SJCRH30 (cell line): ENCODE measurements at regions not wholly inside any gene's neighbourhood (a gene's known extent, or its start where the extent isn't known, plus 50 kb on each side); places are given as distances from the start of the nearest gene placed in this dataset.
"Not testable (repeated sequence)": the region's sequence is repeated elsewhere in the genome, so short reads cannot be mapped to it uniquely, and the experiment has no call there.

Experiments
- DNase-seq, 2 experiments: peaks; one replicate each; pipeline ENCODE4 v3.0.0-alpha.2; 2015 to 2020
- H3K27ac ChIP-seq: fragments of 250-450 bp; sonication (Bioruptor Pico); 2 replicates; pipeline ENCODE4 v1.5.1; 2020; ENCODE audit warnings: mild to moderate bottlenecking, moderate library complexity
- H3K27me3 ChIP-seq: fragments of 250-450 bp; sonication (Bioruptor Pico); 2 replicates; pipeline ENCODE4 v1.5.1; 2020; ENCODE audit warnings: mild to moderate bottlenecking, moderate library complexity
- H3K36me3 ChIP-seq: fragments of 250-450 bp; sonication (Bioruptor Pico); 2 replicates; pipeline ENCODE4 v1.5.1; 2020; ENCODE audit warnings: mild to moderate bottlenecking, moderate library complexity
- H3K4me1 ChIP-seq: fragments of 250-450 bp; sonication (Bioruptor Pico); 2 replicates; pipeline ENCODE4 v1.5.1; 2020; ENCODE audit warnings: mild to moderate bottlenecking, moderate library complexity
- H3K4me3 ChIP-seq: fragments of 250-450 bp; sonication (Bioruptor Pico); 2 replicates; pipeline ENCODE4 v1.5.1; 2020; ENCODE audit warnings: mild to moderate bottlenecking, moderate library complexity
- H3K9me3 ChIP-seq: fragments of 250-450 bp; sonication (Bioruptor Pico); replicated peaks from 2 replicates; pipeline ENCODE4 v1.5.1; 2020; ENCODE audit warnings: mild to moderate bottlenecking, moderate library complexity

- Histone ChIP-seq H3K9me3 (no peaks in the 10 kb centered on the region), H3K27ac (no peak overlapping the region), H3K4me3 (no peak overlapping the region), H3K4me1 (no peaks in the 10 kb centered on the region), H3K27me3 (0 out of 2 replicates have a peak, but pooled peaks cover 7% of the 10 kb centered on the region), H3K36me3 (no peaks in the 10 kb centered on the region)
- DNase-seq = no peak
Observed at GRCh38 chr7:152924238-152924637, 164.7 kb downstream of the ACTR3B start.

GRCh38 chr7:152924826-152925411 lies 165.4 kb downstream of the ACTR3B start:
- H3K36me3 ChIP-seq = no peaks in the 10 kb centered on the region

DNA sequence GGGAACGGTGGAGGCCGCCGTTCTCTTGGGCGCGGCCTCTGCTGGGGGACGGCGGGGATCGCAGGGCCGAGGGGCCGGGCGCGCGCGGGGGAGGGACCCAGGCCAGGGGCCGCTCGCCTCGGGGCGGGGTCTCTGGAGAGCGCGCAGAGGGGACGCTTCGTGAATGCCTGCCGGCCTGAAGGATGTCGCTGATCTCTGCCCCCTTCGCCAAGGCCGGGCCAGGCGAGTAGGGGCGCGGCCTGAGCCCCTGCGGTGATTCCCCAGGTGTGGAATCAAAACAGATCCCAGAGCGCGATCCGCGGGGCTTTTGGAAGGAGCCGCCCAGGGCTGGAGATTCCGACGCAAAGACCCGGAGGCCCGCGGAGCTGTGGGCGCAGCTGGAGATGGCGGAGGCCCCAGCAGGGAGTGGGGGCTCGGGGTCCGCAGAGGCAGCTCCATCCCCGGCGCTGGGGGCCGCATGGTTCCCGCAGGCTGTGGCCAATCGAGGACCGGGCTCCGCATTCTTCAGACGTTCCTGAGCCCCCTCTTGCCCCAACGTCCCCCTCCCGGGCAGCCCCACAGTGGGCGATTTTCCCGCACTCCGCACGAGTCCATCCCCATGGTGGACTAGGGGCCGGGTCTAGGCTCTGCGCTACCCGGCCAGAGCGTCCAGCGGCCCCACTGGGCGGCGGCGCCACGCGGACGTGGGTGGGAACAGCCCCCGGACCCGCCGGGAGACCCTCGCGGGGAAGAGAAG lies 166.0 kb downstream of the ACTR3B start:
- H3K27ac ChIP-seq = no peak overlapping the region
- no peaks in the 10 kb centered on the region for H3K9me3 ChIP-seq
- H3K27me3 ChIP-seq = 0 out of 2 replicates have a peak, but pooled peaks cover 7% of the 10 kb centered on the region
- no peak for DNase-seq
- H3K4me1 ChIP-seq = no peaks in the 10 kb centered on the region
- no peaks in the 10 kb centered on the region for H3K36me3 ChIP-seq
- no peak overlapping the region for H3K4me3 ChIP-seq

More at GRCh38 chr7:152924826-152925411, 165.4 kb downstream of the ACTR3B start:
- H3K27me3 ChIP-seq = 0 out of 2 replicates have a peak, but pooled peaks cover 7% of the 10 kb centered on the region
- no peak overlapping the region for H3K27ac ChIP-seq
- no peaks in the 10 kb centered on the region for H3K4me1 ChIP-seq
- DNase-seq = no peak
- H3K9me3 ChIP-seq = no peaks in the 10 kb centered on the region
- no peak overlapping the region for H3K4me3 ChIP-seq

GRCh38 chr7:152931633-152932032 lies 172.1 kb downstream of the ACTR3B start:
- Histone ChIP-seq H3K27ac (no peak overlapping the region), H3K4me1 (no peaks in the 10 kb centered on the region), H3K9me3 (no peaks in the 10 kb centered on the region), H3K36me3 (no peaks in the 10 kb centered on the region), H3K27me3 (peaks cover 15% of the 10 kb centered on the region; the same call in 1 of the 2 replicates), H3K4me3 (no peak overlapping the region)
- DNase-seq = no peak

- Histone ChIP-seq H3K4me1 (no peaks in the 10 kb centered on the region), H3K36me3 (no peaks in the 10 kb centered on the region), H3K27me3 (peaks cover 5% of the 10 kb centered on the region; the same call in 1 of the 2 replicates), H3K27ac (no peak overlapping the region), H3K4me3 (no peak overlapping the region), H3K9me3 (no peaks in the 10 kb centered on the region)
- DNase-seq = no peak
Observed at GRCh38 chr7:152937282-152937681, 177.7 kb downstream of the ACTR3B start.

GRCh38 chr7:152946616-152947015 lies 187.1 kb downstream of the ACTR3B start:
- H3K36me3 ChIP-seq, DNase-seq, H3K9me3 ChIP-seq, H3K27ac ChIP-seq, H3K4me3 ChIP-seq, H3K27me3 ChIP-seq, H3K4me1 ChIP-seq: not testable (repeated sequence)

- H3K9me3 ChIP-seq = no peaks in the 10 kb centered on the region
- no peak overlapping the region for H3K27ac ChIP-seq
- no peak for DNase-seq
- 0 out of 2 replicates have a peak, but pooled peaks cover 2% of the 10 kb centered on the region for H3K36me3 ChIP-seq
- no peaks in the 10 kb centered on the region for H3K4me1 ChIP-seq
- no peak overlapping the region for H3K4me3 ChIP-seq
- no peaks in the 10 kb centered on the region for H3K27me3 ChIP-seq
Observed at GRCh38 chr7:152947686-152948085, 188.1 kb downstream of the ACTR3B start.

GRCh38 chr7:152949253-152949652 lies 189.7 kb downstream of the ACTR3B start:
- no peak overlapping the region for H3K27ac ChIP-seq
- H3K36me3 ChIP-seq = 0 out of 2 replicates have a peak, but pooled peaks cover 2% of the 10 kb centered on the region
- H3K9me3 ChIP-seq = no peaks in the 10 kb centered on the region
- H3K4me3 ChIP-seq = no peak overlapping the region
- H3K27me3 ChIP-seq = no peaks in the 10 kb centered on the region
- no peak for DNase-seq
- no peaks in the 10 kb centered on the region for H3K4me1 ChIP-seq

DNA sequence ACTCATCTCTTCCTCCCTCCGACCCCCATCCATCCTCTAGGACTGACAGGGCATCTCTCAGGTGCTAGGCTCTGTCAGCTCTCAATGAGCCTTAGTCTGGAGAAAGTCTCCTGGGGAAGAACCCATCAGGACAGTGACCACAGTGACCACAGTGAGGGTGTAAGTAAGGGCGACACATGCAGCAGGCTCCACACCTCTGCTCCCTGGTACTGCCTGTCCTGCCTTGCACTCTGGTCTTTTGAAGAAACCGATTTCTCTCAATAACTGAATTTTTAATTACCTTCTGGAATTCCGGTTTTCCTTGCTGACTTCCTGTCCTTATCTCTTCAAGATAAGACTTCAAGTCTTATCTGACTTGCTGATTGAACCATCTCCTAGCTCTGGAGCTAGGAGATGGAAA lies 190.2 kb downstream of the ACTR3B start:
- H3K27ac ChIP-seq = no peak overlapping the region
- H3K9me3 ChIP-seq = no peaks in the 10 kb centered on the region
- H3K4me1 ChIP-seq = no peaks in the 10 kb centered on the region
- H3K27me3 ChIP-seq = 0 out of 2 replicates have a peak, but pooled peaks cover 3% of the 10 kb centered on the region
- 0 out of 2 replicates have a peak, but pooled peaks cover 2% of the 10 kb centered on the region for H3K36me3 ChIP-seq
- DNase-seq = no peak
- H3K4me3 ChIP-seq = no peak overlapping the region

DNA sequence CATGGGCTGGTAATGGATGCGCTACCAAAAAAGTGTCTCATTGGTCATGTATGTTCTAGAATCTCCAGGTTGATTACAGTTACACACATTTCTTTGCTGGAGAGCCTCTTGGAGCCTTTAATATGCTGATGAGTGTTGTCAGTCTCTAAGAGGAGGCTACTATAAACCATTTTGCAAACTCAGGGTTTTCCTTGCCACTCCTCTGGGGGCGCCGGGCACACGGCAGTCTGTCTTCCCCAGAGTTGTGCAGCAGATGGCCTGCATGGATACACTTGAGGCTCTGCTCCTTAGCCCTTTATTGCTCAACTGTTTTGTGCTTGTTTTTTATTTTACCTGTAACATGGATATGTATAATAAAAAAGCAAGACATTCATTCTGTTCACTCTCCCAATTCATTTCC lies 196.5 kb downstream of the ACTR3B start:
- Histone ChIP-seq H3K36me3 (no peaks in the 10 kb centered on the region), H3K27me3 (0 out of 2 replicates have a peak, but pooled peaks cover 8% of the 10 kb centered on the region), H3K4me3 (no peak overlapping the region), H3K4me1 (no peaks in the 10 kb centered on the region), H3K9me3 (no peaks in the 10 kb centered on the region), H3K27ac (no peak overlapping the region)
- no peak for DNase-seq

DNA sequence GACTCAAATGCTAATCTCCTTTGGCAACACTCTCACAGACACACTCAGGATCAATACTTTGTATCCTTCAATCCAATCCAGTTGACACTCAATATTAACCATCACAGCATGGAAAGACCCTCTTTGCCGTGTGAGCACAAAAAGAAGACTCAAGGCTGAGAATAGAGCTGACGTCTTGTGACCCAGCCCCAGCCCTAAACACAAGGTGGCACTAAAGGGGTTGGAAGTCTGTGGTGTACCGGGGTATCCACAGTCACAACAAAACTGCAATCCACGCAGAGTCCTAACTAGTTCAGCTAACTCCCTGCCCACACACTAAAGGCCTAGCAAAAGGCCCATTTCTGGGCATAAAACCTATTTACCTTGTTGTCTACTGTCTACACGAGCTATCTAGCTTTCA lies 200.1 kb downstream of the ACTR3B start:
- DNase-seq = no peak
- Histone ChIP-seq H3K4me3 (no peak overlapping the region), H3K27ac (no peak overlapping the region)

DNA sequence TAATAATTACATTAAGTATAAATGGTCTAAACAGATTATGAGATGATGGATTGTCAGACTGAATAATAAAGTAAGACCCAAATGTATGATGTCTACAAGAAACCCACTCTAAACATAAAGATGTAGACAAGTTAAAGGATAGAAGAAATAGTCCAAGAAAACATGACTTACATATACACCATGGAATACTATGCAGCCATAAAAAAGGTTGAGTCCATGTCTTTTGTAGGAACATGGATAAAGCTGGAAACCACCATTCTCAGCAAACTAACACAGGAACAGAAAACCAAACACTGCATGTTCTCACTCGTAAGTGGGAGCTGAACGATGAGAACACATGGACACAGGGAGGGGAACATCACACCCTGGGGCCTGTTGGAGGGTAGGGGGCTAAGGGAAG lies 202.2 kb downstream of the ACTR3B start:
- not testable (repeated sequence) for H3K27ac ChIP-seq, H3K36me3 ChIP-seq, H3K4me1 ChIP-seq, H3K27me3 ChIP-seq, H3K9me3 ChIP-seq, H3K4me3 ChIP-seq, DNase-seq

More for the DNA sequence above, 200.1 kb downstream of the ACTR3B start:
- no peaks in the 10 kb centered on the region for H3K36me3 ChIP-seq
- H3K4me1 ChIP-seq = no peaks in the 10 kb centered on the region
- H3K9me3 ChIP-seq = no peaks in the 10 kb centered on the region
- 0 out of 2 replicates have a peak, but pooled peaks cover 7% of the 10 kb centered on the region for H3K27me3 ChIP-seq

DNA sequence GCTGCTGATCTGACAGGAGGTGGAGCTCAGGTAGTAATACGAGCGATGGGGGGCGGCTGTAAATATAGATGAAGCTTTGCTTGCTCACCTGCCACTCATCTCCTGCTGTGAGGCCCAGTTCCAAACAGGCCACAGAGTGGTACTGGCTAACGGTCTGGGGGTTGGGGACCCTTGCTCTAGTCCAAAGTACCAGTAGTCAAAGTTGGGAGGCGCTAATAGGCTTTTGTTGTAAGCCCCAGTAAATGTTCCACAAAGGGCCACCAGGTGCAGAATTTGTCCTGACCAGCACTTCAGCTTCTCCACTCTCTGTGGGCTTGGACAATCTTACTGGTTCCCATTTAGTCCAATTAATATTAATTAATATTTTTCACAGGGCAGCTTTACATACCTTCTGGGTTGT lies 206.6 kb downstream of the ACTR3B start:
- H3K27ac ChIP-seq = no peak overlapping the region
- DNase-seq = no peak
- H3K27me3 ChIP-seq = no peaks in the 10 kb centered on the region
- H3K4me3 ChIP-seq = no peak overlapping the region
- H3K9me3 ChIP-seq = no peaks in the 10 kb centered on the region; the same call in 1 of the 2 replicates
- H3K36me3 ChIP-seq = no peaks in the 10 kb centered on the region
- H3K4me1 ChIP-seq = no peaks in the 10 kb centered on the region

DNA sequence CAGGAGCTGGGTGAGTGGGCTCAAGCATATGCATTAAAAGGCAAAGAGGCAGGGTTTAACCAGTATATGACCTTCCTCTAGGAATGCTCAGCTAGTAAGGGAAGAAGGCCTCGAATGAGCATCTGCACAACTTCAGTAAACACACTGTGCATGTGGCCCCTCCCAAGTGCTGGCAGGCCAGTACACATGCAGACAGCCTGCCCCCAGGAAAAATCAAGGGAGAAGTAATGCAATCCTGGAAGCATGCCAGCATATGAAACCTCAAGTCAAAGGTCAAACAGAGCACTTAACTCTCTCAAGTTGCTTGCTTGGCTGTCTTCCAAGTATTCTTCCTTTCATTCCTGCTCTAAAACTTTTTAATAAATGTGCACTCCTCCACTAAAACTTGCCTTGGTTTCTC lies 208.4 kb downstream of the ACTR3B start:
- Histone ChIP-seq H3K9me3 (no peaks in the 10 kb centered on the region; the same call in 1 of the 2 replicates), H3K4me1 (no peaks in the 10 kb centered on the region), H3K27me3 (no peaks in the 10 kb centered on the region), H3K27ac (no peak overlapping the region), H3K36me3 (no peaks in the 10 kb centered on the region), H3K4me3 (no peak overlapping the region)
- DNase-seq = peak; percentile 30 to 55

- Histone ChIP-seq H3K9me3 (no peaks in the 10 kb centered on the region; the same call in 1 of the 2 replicates), H3K36me3 (no peaks in the 10 kb centered on the region), H3K27ac (no peak overlapping the region), H3K27me3 (no peaks in the 10 kb centered on the region), H3K4me1 (no peaks in the 10 kb centered on the region), H3K4me3 (no peak overlapping the region)
- no peak for DNase-seq
Observed at GRCh38 chr7:152968514-152968913, 209.0 kb downstream of the ACTR3B start.
